GM23248 (cell line): ENCODE measurements at regions not wholly inside any gene's neighbourhood (a gene's known extent, or its start where the extent isn't known, plus 50 kb on each side); places are given as distances from the start of the nearest gene placed in this dataset.

Experiments
- EZH2 ChIP-seq: fragments of 200-600 bp; sonication (generic); IDR thresholded peaks from 2 replicates; pipeline ENCODE4 v1.6.1; 2018; ENCODE audit warnings: antibody characterized with exemption, mild to moderate bottlenecking; ENCODE audit not compliant: insufficient read depth, poor library complexity, severe bottlenecking
- EZH2phosphoT487 ChIP-seq: fragments of 200-600 bp; sonication (generic); IDR thresholded peaks from 2 replicates; pipeline ENCODE4 v1.6.1; 2018; ENCODE audit warnings: antibody characterized with exemption, moderate library complexity, mild to moderate bottlenecking, low read depth; ENCODE audit not compliant: insufficient read depth

- no peak for TF ChIP-seq EZH2
- no peak for TF ChIP-seq EZH2phosphoT487
Observed at GRCh38 chr19:28074773-28075172, 1138.2 kb downstream of the UQCRFS1 start.
